Left colon (tissue), 2 donors: ENCODE measurements at regions not wholly inside any gene's neighbourhood (a gene's known extent, or its start where the extent isn't known, plus 50 kb on each side); places are given as distances from the start of the nearest gene placed in this dataset.

Source experiments
- ATAC-seq: fragments of 200-7000 bp; cut with Tn5 transposase; one replicate; pipeline ENCODE4 v1.9.1; 2020; ENCODE audit warnings: mild to moderate bottlenecking, moderate library complexity
- DNase-seq, 2 donors: peaks; one replicate each; pipeline ENCODE4 v3.0.0-alpha.2; 2020
- intact Hi-C, 2 donors: fragments of 100-400 bp; cut with DNase I in 1 of 2; cut with micrococcal nuclease in 1 of 2; formaldehyde crosslinking; loops; one replicate each; pipeline versions ENCODE4 v1.11.2 to v1.14.0; 2022; cut with DNase I, micrococcal nuclease
- donor health status: DM: no; HTN: no; CAD: no.
- donor health status: DM: yes; HTN: yes; CAD: no.

GRCh38 chr10:18988338-18988737, 60.3 kb upstream of the MALRD1 start:
- DNase-seq: no peak
- ATAC-seq: no peak
- intact Hi-C loops: no loop called here
